NB4 (cell line): ENCODE measurements at regions not wholly inside any gene's neighbourhood (a gene's known extent, or its start where the extent isn't known, plus 50 kb on each side); places are given as distances from the start of the nearest gene placed in this dataset.

Experiments
- DNase-seq: peaks from one replicate; pipeline ENCODE4 v3.0.0; 2010; ENCODE audit warnings: low read depth
- H3K4me3 ChIP-seq: one replicate; pipeline ENCODE4 v1.5.1; 2011; ENCODE audit warnings: mild to moderate bottlenecking, low read depth, low read length, moderate library complexity
- CTCF ChIP-seq: IDR thresholded peaks from one replicate; pipeline ENCODE4 v1.5.1; 2012; ENCODE audit warnings: low read depth, low read length
- MAX ChIP-seq: IDR thresholded peaks from 2 replicates; pipeline ENCODE4 v1.6.1; 2011; ENCODE audit warnings: low read depth, low read length
- MYC ChIP-seq: IDR thresholded peaks from 2 replicates; pipeline ENCODE4 v1.6.1; 2011; ENCODE audit warnings: low read depth, low read length
- POLR2A ChIP-seq: IDR thresholded peaks from 2 replicates; pipeline ENCODE4 v1.6.1; 2011; ENCODE audit warnings: mild to moderate bottlenecking; ENCODE audit not compliant: insufficient read length; ENCODE audit errors: extremely low read depth

GRCh38 chr13:44224450-44225149 lies 149.0 kb upstream of the SERP2 start:
- DNase-seq, result no peak
- no peak for TF ChIP-seq CTCF
- TF ChIP-seq MYC, result no peak
- no peak for TF ChIP-seq MAX
- no peak for TF ChIP-seq POLR2A
- no peak overlapping the region for H3K4me3 ChIP-seq

- DNase-seq, result peak; percentile 4
- TF ChIP-seq MAX, result no peak
- TF ChIP-seq MYC, result no peak
- no peak for TF ChIP-seq CTCF
- TF ChIP-seq POLR2A, result no peak
- no peak overlapping the region for H3K4me3 ChIP-seq
These were observed 144.1 kb upstream of the SERP2 start for GRCh38 chr13:44229371-44230030.

- DNase-seq, result no peak
- TF ChIP-seq POLR2A (no peak), CTCF (no peak), MYC (no peak), MAX (no peak)
- H3K4me3 ChIP-seq, result no peak overlapping the region
These were observed 143.6 kb upstream of the SERP2 start for GRCh38 chr13:44230071-44230470.

GRCh38 chr13:44230736-44231135 lies 142.9 kb upstream of the SERP2 start:
- no peak overlapping the region for H3K4me3 ChIP-seq
- DNase-seq, result no peak
- TF ChIP-seq MYC (no peak), CTCF (no peak), MAX (no peak), POLR2A (no peak)

GRCh38 chr13:44231786-44232516 lies 141.7 kb upstream of the SERP2 start:
- no peak overlapping the region for H3K4me3 ChIP-seq
- peak; percentile 4 for DNase-seq
- TF ChIP-seq MAX, result no peak
- no peak for TF ChIP-seq POLR2A
- no peak for TF ChIP-seq MYC
- TF ChIP-seq CTCF, result no peak
